Activated T-helper 1 cell treated with anti-CD3 and anti-CD28 coated beads, Interleukin-12 subunit alpha, Interleukin-12 subunit beta, Interleukin-2, Interleukin-4 antibody, amounts not matched to agents 30 ng/mL and 10 ng/mL and 1 ng/mL, durations not matched to agents 14 hours and 24 hours and 36 hours (primary cell): ENCODE measurements at regions not wholly inside any gene's neighbourhood (a gene's known extent, or its start where the extent isn't known, plus 50 kb on each side); places are given as distances from the start of the nearest gene placed in this dataset.

ENCODE experiments used
- DNase-seq: peaks from one replicate; pipeline ENCODE4 v3.0.0; 2021; ENCODE audit warnings: low spot score
- H3K27ac Mint-ChIP-seq: one replicate; pipeline ENCODE4 v1.8.0; 2021; ENCODE audit warnings: mild to moderate bottlenecking, mixed read lengths
- H3K27me3 Mint-ChIP-seq: one replicate; pipeline ENCODE4 v1.8.0; 2022; ENCODE audit warnings: mild to moderate bottlenecking, moderate library complexity, mixed read lengths; ENCODE audit not compliant: insufficient read depth
- H3K36me3 Mint-ChIP-seq: one replicate; pipeline ENCODE4 v1.8.0; 2021; ENCODE audit warnings: low read depth, mixed read lengths
- H3K4me1 Mint-ChIP-seq: one replicate; pipeline ENCODE4 v1.8.0; 2021; ENCODE audit warnings: low read depth, mixed read lengths
- H3K4me3 Mint-ChIP-seq: one replicate; pipeline ENCODE4 v1.8.0; 2021; ENCODE audit warnings: mild to moderate bottlenecking, moderate library complexity, mixed read lengths
- H3K9me3 Mint-ChIP-seq: one replicate; pipeline ENCODE4 v1.8.0; 2021; ENCODE audit warnings: mixed read lengths
- intact Hi-C: fragments of 100-400 bp; cut with micrococcal nuclease; formaldehyde crosslinking; loops from one replicate; pipeline ENCODE4 v1.15.1; 2024

DNA sequence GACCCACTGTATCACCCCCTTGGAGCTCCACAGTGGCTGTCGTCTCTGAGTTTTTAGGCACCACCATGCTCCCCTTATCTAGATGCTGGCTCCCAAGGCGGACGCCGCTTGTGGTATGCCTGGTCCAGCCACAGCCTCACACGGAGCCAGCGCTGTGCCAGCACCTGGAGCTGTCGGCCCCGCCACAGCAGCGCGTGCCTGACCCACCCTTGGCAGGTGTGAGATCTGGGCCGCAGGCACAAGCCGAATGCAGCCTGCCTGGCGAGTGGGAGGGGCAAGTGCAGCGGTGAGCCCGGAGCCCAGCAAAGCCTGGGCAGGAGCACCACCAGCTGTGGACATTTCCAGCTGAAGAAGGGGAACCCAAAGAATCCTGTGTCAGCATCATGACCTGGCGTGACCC, 91.9 kb upstream of the BACE2 start:
- Mint-ChIP-seq H3K36me3 (no peaks in the 10 kb centered on the region), H3K9me3 (no peaks in the 10 kb centered on the region), H3K27me3 (peaks cover 8% of the 10 kb centered on the region), H3K4me3 (no peak overlapping the region), H3K27ac (no peak overlapping the region), H3K4me1 (no peaks in the 10 kb centered on the region)
- DNase-seq, result no peak
- intact Hi-C loops, result no loop called here

- no peak for DNase-seq
- intact Hi-C loops, result no loop called here
- H3K36me3 Mint-ChIP-seq, result no peaks in the 10 kb centered on the region
- H3K9me3 Mint-ChIP-seq, result no peaks in the 10 kb centered on the region
- no peaks in the 10 kb centered on the region for H3K4me1 Mint-ChIP-seq
- no peak overlapping the region for H3K4me3 Mint-ChIP-seq
- no peak overlapping the region for H3K27ac Mint-ChIP-seq
- H3K27me3 Mint-ChIP-seq, result peaks cover 9% of the 10 kb centered on the region
These were observed 88.8 kb upstream of the BACE2 start for GRCh38 chr21:41079159-41079558.

GRCh38 chr21:41080485-41081121, 87.4 kb upstream of the BACE2 start:
- Mint-ChIP-seq H3K36me3 (no peaks in the 10 kb centered on the region), H3K4me3 (no peak overlapping the region), H3K9me3 (no peaks in the 10 kb centered on the region), H3K4me1 (no peaks in the 10 kb centered on the region), H3K27me3 (peaks cover 9% of the 10 kb centered on the region), H3K27ac (no peak overlapping the region)
- intact Hi-C loops, result no loop called here
- no peak for DNase-seq

GRCh38 chr21:41086569-41086968, 81.4 kb upstream of the BACE2 start:
- DNase-seq, result no peak
- H3K9me3 Mint-ChIP-seq, result no peaks in the 10 kb centered on the region
- H3K36me3 Mint-ChIP-seq, result no peaks in the 10 kb centered on the region
- H3K27ac Mint-ChIP-seq, result no peak overlapping the region
- no peaks in the 10 kb centered on the region for H3K4me1 Mint-ChIP-seq
- no peaks in the 10 kb centered on the region for H3K27me3 Mint-ChIP-seq
- H3K4me3 Mint-ChIP-seq, result no peak overlapping the region
- intact Hi-C loops, result no loop called here

DNA sequence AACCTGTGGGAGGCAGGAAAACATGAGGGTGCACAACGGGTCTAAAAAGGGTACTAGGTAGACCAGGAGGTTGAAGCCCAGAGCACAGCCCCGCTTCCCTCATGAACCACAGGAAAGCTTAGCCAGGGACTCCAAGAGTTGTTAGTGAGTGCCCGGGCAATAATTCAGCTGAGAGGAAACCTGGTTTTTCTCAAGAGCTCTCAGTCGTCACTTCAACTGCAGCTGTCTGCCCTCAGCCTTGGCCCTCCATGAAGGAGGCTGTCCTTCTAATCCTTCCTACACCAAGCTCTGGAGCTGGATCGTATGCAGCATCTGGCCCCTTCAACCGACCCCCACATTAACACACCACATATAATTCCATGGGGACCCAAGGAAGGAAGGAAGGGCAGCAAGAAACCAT, 77.0 kb upstream of the BACE2 start:
- intact Hi-C loops, result no loop called here
- no peak overlapping the region for H3K27ac Mint-ChIP-seq
- DNase-seq, result no peak
- H3K4me3 Mint-ChIP-seq, result no peak overlapping the region
- no peaks in the 10 kb centered on the region for H3K27me3 Mint-ChIP-seq
- H3K36me3 Mint-ChIP-seq, result no peaks in the 10 kb centered on the region
- H3K9me3 Mint-ChIP-seq, result no peaks in the 10 kb centered on the region
- no peaks in the 10 kb centered on the region for H3K4me1 Mint-ChIP-seq

DNA sequence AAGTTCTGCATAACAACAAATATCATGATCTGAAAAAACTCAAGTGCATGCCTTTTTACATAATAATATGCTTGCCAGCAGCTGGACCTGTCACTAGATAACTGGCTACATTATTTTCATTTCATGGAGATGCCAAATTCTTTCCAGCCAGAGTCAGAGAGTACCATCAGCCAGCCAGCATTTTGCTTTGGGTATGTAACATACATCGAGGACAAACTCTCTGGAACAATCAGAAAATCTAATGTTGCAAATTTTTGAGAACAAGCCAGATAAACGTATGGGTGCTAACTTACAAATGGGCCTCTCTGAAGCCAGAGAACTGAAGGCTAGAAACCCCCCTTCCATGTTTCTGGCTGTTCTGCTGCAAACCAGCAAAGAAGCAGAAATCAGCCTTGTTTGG, 76.3 kb upstream of the BACE2 start:
- no peaks in the 10 kb centered on the region for H3K27me3 Mint-ChIP-seq
- H3K36me3 Mint-ChIP-seq, result no peaks in the 10 kb centered on the region
- H3K4me1 Mint-ChIP-seq, result no peaks in the 10 kb centered on the region
- H3K27ac Mint-ChIP-seq, result no peak overlapping the region
- intact Hi-C loops, result no loop called here
- no peak overlapping the region for H3K4me3 Mint-ChIP-seq
- H3K9me3 Mint-ChIP-seq, result no peaks in the 10 kb centered on the region
- DNase-seq, result no peak

- intact Hi-C loops, result no loop called here
- no peak for DNase-seq
- H3K36me3 Mint-ChIP-seq, result no peaks in the 10 kb centered on the region
- H3K4me3 Mint-ChIP-seq, result no peak overlapping the region
- H3K4me1 Mint-ChIP-seq, result no peaks in the 10 kb centered on the region
- no peaks in the 10 kb centered on the region for H3K9me3 Mint-ChIP-seq
- H3K27me3 Mint-ChIP-seq, result no peaks in the 10 kb centered on the region
- no peak overlapping the region for H3K27ac Mint-ChIP-seq
These were observed 75.6 kb upstream of the BACE2 start for GRCh38 chr21:41092312-41092711.

- H3K36me3 Mint-ChIP-seq, result no peaks in the 10 kb centered on the region
- H3K4me1 Mint-ChIP-seq, result no peaks in the 10 kb centered on the region
- H3K4me3 Mint-ChIP-seq, result no peak overlapping the region
- H3K27ac Mint-ChIP-seq, result no peak overlapping the region
- DNase-seq, result no peak
- H3K27me3 Mint-ChIP-seq, result no peaks in the 10 kb centered on the region
- no peaks in the 10 kb centered on the region for H3K9me3 Mint-ChIP-seq
- intact Hi-C loops, result no loop called here
These were observed 72.0 kb upstream of the BACE2 start for GRCh38 chr21:41095983-41096382.

DNA sequence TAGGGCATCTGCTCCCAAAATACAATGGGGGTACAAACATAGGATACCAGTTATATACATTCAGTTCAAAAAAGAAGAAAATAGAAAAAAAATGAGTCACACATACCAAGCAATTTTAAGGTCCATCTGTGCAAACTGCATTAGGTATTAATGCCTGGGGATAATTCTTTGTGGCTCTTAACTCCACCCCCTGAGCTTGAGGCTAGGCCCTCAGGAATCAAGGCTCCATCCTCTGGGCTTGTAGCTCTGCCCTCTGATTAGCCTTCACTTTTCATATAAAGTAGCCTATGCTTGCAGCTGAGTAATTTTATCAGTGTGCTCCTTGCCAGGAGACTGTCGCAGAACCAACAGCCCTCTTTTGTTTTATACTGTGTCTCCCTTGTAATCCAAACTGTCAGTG, 69.9 kb upstream of the BACE2 start:
- Mint-ChIP-seq H3K4me1 (no peaks in the 10 kb centered on the region), H3K36me3 (no peaks in the 10 kb centered on the region), H3K9me3 (no peaks in the 10 kb centered on the region), H3K27ac (no peak overlapping the region), H3K27me3 (peaks cover 2% of the 10 kb centered on the region), H3K4me3 (no peak overlapping the region)
- intact Hi-C loops, result no loop called here
- no peak for DNase-seq

- Mint-ChIP-seq H3K36me3 (no peaks in the 10 kb centered on the region), H3K4me1 (no peaks in the 10 kb centered on the region), H3K27ac (no peak overlapping the region), H3K27me3 (peaks cover 2% of the 10 kb centered on the region), H3K4me3 (no peak overlapping the region), H3K9me3 (no peaks in the 10 kb centered on the region)
- no peak for DNase-seq
- intact Hi-C loops, result no loop called here
These were observed 69.4 kb upstream of the BACE2 start for GRCh38 chr21:41098481-41099042.

GRCh38 chr21:41100826-41101550, 67.0 kb upstream of the BACE2 start:
- H3K36me3 Mint-ChIP-seq, result no peaks in the 10 kb centered on the region
- DNase-seq, result no peak
- H3K4me3 Mint-ChIP-seq, result no peak overlapping the region
- intact Hi-C loops, result no loop called here
- peaks cover 7% of the 10 kb centered on the region for H3K27me3 Mint-ChIP-seq
- no peak overlapping the region for H3K27ac Mint-ChIP-seq
- H3K9me3 Mint-ChIP-seq, result no peaks in the 10 kb centered on the region
- H3K4me1 Mint-ChIP-seq, result no peaks in the 10 kb centered on the region

DNA sequence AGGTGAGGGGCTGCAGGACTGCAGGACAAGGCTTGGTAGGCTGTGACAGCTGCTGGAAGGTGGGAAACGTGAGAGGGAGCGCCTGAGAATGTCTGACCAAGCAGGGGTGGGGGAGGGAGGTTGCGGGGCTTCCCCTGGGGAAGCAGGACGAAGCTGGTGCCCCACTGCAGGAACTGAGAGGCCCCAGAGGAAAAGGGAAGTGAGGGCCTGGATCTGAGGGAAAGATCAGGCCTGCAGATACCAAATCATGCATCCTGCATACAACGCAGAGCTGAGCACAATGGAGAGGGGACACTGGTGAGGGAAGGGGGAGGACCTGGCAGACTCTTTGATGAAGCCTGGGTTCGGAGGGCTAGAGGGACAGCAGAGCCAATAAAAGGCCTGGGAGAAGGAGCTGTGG, 65.7 kb upstream of the BACE2 start:
- no peak for DNase-seq
- no peaks in the 10 kb centered on the region for H3K4me1 Mint-ChIP-seq
- intact Hi-C loops, result no loop called here
- H3K36me3 Mint-ChIP-seq, result no peaks in the 10 kb centered on the region
- H3K27me3 Mint-ChIP-seq, result peaks cover 7% of the 10 kb centered on the region
- no peak overlapping the region for H3K4me3 Mint-ChIP-seq
- no peak overlapping the region for H3K27ac Mint-ChIP-seq
- H3K9me3 Mint-ChIP-seq, result no peaks in the 10 kb centered on the region

- Mint-ChIP-seq H3K27me3 (peaks cover 11% of the 10 kb centered on the region), H3K27ac (no peak overlapping the region), H3K36me3 (no peaks in the 10 kb centered on the region), H3K9me3 (no peaks in the 10 kb centered on the region), H3K4me3 (no peak overlapping the region), H3K4me1 (no peaks in the 10 kb centered on the region)
- intact Hi-C loops, result no loop called here
- DNase-seq, result no peak
These were observed 60.4 kb upstream of the BACE2 start for GRCh38 chr21:41107602-41108001.
